Stimulated activated CD4-positive, alpha-beta T cell treated with anti-CD3 and anti-CD28 coated beads, Interleukin-12 subunit alpha, Interleukin-12 subunit beta, amount 100 ng/mL, for 24 hours (primary cell): ENCODE measurements at regions not wholly inside any gene's neighbourhood (a gene's known extent, or its start where the extent isn't known, plus 50 kb on each side); places are given as distances from the start of the nearest gene placed in this dataset.

ENCODE experiments used
- DNase-seq, 2 experiments: peaks; one replicate each; pipeline ENCODE4 v3.0.0-alpha.2; 2020; ENCODE audit warnings: low read depth in 2 of 2

DNA sequence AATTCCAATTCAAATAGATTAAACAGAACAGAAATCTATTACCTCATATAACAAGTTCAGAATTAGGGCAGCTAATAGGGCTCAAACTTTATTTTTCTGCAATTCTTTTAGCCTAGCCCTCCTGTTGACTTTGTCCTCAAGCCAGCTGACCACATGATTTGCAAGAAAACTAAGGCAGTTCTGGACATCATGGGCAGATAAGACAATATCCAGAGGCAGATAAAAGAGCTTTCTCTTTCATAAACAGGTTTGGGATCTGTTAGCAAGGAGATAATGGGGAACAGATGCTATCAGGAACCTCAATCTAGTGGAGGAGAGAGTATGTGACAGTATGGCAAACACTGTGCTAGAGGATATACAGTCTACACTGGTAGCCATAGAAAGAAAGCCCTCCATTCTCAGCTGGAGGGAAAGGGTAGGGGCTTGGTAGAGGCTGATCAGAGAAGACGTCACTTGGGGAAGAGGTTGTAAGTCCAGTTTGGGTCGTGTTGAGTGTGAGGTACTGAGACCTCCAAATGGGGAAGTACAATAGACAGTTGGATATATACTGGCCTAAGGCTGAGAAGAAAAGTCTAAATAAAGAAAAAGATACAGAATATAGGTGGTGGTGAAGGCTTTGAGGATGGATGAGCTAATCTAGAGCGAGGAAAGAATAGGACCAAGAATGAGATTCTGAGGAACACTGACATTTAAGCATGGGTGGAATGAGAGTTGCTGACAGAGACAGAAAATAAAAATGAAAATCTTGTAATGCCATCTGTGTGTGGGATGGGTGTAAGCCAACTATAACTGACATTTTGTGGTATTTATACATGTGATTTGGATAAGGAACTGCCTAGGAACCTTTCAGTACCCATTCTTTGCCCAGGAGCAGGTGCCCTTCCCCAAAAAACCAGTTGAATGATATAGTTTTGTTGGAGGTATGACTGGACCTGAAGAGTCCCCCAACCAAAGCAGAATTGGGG is 67.4 kb downstream of the CYB561 start:
- no peak for DNase-seq

DNA sequence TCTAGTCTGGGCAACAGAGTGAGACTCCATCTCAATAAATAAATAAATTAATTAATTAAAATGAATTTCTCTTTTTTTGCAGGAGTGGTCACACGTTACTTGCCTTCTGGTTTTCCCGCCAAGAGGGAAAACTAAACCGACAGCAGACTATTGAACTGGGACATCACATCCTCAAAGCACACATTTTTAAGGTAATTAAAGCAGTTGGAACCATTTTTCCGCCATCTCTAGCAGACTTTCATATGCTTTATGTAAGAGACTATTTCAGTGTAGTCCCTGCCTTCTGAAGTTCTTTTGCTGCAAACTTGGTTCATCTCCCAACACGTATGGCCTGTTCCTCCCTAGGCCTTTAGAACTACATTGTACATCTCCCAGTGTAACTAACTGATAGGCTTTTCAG is 66.5 kb downstream of the CYB561 start:
- DNase-seq: no peak

DNA sequence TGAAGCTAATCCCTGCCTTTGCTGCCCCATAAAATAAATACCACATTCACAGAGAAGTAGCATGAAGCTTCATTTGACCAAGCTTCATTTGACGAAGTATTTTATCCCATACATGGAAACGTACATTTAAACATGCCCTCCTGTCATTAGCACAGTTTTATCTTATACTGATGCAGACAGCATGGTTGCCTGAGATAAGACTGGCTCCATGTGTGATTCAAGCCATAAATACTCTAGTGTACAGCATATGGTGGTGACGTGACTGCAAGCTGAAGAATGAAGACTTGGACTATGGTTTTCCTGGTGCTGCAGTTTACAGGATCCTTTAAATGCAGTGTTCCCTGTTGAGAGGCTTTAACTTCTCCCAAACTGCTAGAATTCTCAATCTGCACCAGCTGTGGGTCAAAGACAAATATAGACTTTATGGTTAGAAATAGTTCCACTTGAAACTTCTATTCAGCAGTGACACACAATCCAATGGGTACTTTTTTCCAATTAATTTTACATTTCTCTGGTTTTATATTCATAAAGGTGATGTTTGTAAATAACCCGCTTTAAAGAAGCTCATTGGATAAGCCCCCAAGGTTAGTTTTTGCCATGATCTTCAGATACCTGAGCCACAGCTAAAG is 64.9 kb downstream of the CYB561 start:
- no peak for DNase-seq

DNA sequence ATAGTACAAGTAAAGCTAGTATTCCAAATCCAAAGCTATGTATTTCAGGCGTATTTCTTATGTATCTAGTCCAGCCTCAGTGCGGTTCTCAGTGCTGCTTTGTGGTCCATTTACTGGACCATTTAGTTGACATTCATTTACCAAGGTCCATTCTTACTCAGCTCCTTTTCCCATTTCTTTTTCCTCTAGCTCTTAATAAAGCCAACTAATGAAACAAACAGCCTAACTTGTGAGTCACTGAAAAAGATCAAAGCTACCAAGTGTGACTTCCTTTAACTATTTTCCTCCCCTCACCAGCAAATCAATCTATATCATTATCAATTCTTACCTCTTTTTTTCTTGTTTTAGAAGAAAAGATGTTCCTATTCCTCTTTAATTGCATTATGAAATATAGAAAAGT is 64.0 kb downstream of the CYB561 start:
- DNase-seq: no peak
